ENCODE measurements at regions not wholly inside any gene's neighbourhood (a gene's known extent, or its start where the extent isn't known, plus 50 kb on each side); places are given as distances from the start of the nearest gene placed in this dataset.

- no peak for TF ChIP-seq CTCF (IDR thresholded peaks at IDR 0.05; ENCODE audit: low read depth, low read length, missing control alignments)
- Histone ChIP-seq H3K36me3 (replicated peaks) (no peaks in the 10 kb centered on the region), H3K27me3 (replicated peaks) (no peaks in the 10 kb centered on the region), H3K4me3 (ENCODE audit: low read depth, low read length) (no peak overlapping the region), H3K27ac (no peak overlapping the region)
- DNase-seq, result no peak
- in situ Hi-C loops (cut with HindIII; ENCODE audit: low pct_ligation_motif_present, low sequenced_read_pairs), result no loop called here
Measured at GRCh38 chr2:16943279-16943958, 277.8 kb upstream of the CYRIA start.

GRCh38 chr2:16940214-16940613 lies 274.6 kb upstream of the CYRIA start:
- no peak for TF ChIP-seq CTCF (IDR thresholded peaks at IDR 0.05; ENCODE audit: low read depth, low read length, missing control alignments)
- DNase-seq, result no peak
- in situ Hi-C loops (cut with HindIII; ENCODE audit: low pct_ligation_motif_present, low sequenced_read_pairs), result no loop called here
- no peaks in the 10 kb centered on the region for H3K36me3 ChIP-seq (replicated peaks)
- H3K27me3 ChIP-seq (replicated peaks), result no peaks in the 10 kb centered on the region
- no peak overlapping the region for H3K27ac ChIP-seq
- no peak overlapping the region for H3K4me3 ChIP-seq (ENCODE audit: low read depth, low read length)

- Histone ChIP-seq H3K36me3 (replicated peaks) (no peaks in the 10 kb centered on the region), H3K4me3 (ENCODE audit: low read depth, low read length) (no peak overlapping the region), H3K27me3 (replicated peaks) (no peaks in the 10 kb centered on the region), H3K27ac (no peak overlapping the region)
- in situ Hi-C loops (cut with HindIII; ENCODE audit: low pct_ligation_motif_present, low sequenced_read_pairs), result no loop called here
- TF ChIP-seq CTCF (IDR thresholded peaks at IDR 0.05; ENCODE audit: low read depth, low read length, missing control alignments), result no peak
- no peak for DNase-seq
Measured at GRCh38 chr2:16939771-16940170, 274.1 kb upstream of the CYRIA start.

GRCh38 chr2:16933355-16933754 lies 267.7 kb upstream of the CYRIA start:
- Histone ChIP-seq H3K27ac (no peak overlapping the region), H3K36me3 (replicated peaks) (no peaks in the 10 kb centered on the region), H3K27me3 (replicated peaks) (no peaks in the 10 kb centered on the region), H3K4me3 (ENCODE audit: low read depth, low read length) (no peak overlapping the region)
- DNase-seq, result no peak
- TF ChIP-seq CTCF (IDR thresholded peaks at IDR 0.05; ENCODE audit: low read depth, low read length, missing control alignments), result no peak
- in situ Hi-C loops (cut with HindIII; ENCODE audit: low pct_ligation_motif_present, low sequenced_read_pairs), result no loop called here

GRCh38 chr2:16932826-16933225 lies 267.2 kb upstream of the CYRIA start:
- H3K4me3 ChIP-seq (ENCODE audit: low read depth, low read length), result no peak overlapping the region
- no peak for DNase-seq
- TF ChIP-seq CTCF (IDR thresholded peaks at IDR 0.05; ENCODE audit: low read depth, low read length, missing control alignments), result no peak
- no peaks in the 10 kb centered on the region for H3K27me3 ChIP-seq (replicated peaks)
- no peaks in the 10 kb centered on the region for H3K36me3 ChIP-seq (replicated peaks)
- no peak overlapping the region for H3K27ac ChIP-seq
- in situ Hi-C loops (cut with HindIII; ENCODE audit: low pct_ligation_motif_present, low sequenced_read_pairs), result no loop called here

- TF ChIP-seq CTCF (IDR thresholded peaks at IDR 0.05; ENCODE audit: low read depth, low read length, missing control alignments), result no peak
- H3K27ac ChIP-seq, result no peak overlapping the region
- H3K27me3 ChIP-seq (replicated peaks), result no peaks in the 10 kb centered on the region
- DNase-seq, result no peak
- no peak overlapping the region for H3K4me3 ChIP-seq (ENCODE audit: low read depth, low read length)
- no peaks in the 10 kb centered on the region for H3K36me3 ChIP-seq (replicated peaks)
- in situ Hi-C loops (cut with HindIII; ENCODE audit: low pct_ligation_motif_present, low sequenced_read_pairs), result no loop called here
Measured at GRCh38 chr2:16931441-16931840, 265.8 kb upstream of the CYRIA start.

All from brain microvascular endothelial cell (primary cell).